GM04504 (cell line): ENCODE measurements at regions not wholly inside any gene's neighbourhood (a gene's known extent, or its start where the extent isn't known, plus 50 kb on each side); places are given as distances from the start of the nearest gene placed in this dataset.

ENCODE experiments used
- DNase-seq: peaks from one replicate; pipeline ENCODE4 v3.0.0-alpha.2; 2012; ENCODE audit warnings: low read depth

- DNase-seq, result no peak
Observed at GRCh38 chr1:18535391-18536210, 54.9 kb downstream of the KLHDC7A start.

DNA sequence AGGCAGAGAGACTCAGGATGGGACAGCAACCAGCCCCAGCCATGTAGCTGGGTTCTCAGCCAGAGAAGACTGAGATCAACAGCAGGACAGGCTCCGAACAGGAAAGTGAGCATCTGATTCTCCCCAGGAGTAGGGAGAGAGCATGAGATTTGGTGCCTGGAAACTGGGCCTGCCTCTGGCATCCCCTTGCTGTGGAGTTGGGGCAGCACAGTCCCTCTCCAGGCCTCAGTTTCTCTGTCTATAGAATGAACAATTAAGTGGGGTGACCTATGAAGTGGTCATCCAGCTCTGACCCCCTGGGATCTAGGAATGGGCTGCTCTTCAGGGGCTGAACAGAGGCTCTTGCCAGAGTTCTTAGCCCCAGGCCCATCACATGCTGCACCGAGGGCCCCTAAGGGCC is 55.6 kb downstream of the KLHDC7A start:
- DNase-seq, result no peak

DNA sequence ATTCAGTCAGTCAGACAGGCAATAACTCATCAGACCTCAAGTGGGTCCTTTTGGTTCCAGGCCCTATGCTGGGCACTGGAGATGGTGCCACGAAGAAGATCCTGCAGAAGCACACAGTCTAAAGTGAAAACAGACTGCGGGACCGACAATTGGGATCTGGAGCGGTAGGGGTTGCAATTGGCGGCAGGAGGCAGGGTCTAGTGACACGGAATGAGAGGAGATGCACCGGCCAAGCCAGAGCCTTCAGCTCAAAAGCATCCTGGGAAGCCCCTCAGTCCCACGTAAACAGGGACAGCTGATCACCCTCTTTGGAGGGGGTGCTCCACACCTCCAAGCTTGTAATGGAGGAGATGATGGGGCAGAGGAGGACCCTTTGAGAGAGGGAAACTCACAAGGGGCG is 56.2 kb downstream of the KLHDC7A start:
- DNase-seq, result no peak

DNA sequence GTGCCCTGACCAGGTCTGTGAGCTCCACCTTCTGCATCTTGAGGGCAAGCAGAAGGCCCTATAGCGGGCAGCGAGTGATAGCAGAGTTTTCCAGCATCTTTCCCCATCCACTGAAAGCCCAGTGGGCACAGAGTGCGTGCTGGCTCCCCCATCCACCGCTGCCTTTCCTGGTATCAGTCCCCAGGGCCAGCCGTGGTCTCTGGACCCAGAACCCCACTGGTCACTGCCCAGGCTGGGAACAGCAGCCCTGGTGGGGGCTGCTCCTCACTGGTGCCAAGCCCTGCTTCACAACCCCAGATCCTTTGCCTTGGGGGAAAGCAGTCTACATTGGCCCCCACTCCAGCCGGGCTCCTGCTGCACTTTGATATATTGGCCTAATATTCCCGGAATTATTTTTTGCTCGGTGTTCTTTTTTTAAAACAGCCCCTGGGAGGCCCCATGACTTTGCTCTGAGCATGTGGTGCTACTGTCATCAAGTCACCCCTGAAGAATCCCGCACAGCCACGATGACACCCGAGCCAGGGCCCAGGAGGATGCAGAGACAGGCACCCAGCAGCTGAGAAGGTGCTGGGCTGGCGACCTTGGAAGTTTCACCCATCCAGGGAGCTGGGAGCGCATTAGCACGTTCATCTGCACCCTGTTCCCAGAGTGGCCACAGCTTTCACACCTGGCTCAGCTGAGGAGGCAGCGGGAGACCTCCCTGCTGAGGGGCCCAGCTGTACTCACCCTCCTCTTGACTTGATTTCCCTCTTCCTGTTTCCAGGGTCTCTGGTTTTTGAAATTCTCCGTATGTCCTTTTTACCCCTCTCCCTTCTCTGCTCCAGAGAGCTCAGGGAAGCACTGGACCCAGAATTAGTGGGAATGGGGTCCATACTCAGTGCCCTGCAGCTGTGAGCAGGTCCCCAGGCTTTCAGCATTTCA is 56.9 kb downstream of the KLHDC7A start:
- DNase-seq, result no peak

DNA sequence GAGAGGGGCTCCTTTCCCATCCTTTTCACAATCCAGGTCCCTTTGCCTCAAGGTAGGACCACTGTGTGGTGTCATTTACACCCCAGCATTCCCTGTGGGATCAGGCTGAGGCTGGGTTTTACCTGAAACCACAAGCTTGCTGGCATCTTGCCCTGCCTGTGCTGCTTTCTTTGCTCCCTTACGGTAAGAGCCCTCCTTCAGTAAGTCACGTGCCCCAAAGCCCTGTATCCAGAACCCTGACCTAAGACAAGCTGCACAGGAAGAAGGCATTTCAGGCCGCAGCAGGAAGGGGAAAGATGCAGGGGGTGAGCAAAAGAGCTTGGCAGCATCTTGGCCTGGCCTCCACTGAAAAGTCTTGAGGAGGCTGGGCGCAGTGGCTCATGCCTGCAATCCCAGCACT is 58.4 kb downstream of the KLHDC7A start:
- no peak for DNase-seq

- DNase-seq, result no peak
Observed at GRCh38 chr1:18540136-18540765, 59.5 kb downstream of the KLHDC7A start.

- DNase-seq, result no peak
Observed at GRCh38 chr1:18541046-18541795, 60.5 kb downstream of the KLHDC7A start.

DNA sequence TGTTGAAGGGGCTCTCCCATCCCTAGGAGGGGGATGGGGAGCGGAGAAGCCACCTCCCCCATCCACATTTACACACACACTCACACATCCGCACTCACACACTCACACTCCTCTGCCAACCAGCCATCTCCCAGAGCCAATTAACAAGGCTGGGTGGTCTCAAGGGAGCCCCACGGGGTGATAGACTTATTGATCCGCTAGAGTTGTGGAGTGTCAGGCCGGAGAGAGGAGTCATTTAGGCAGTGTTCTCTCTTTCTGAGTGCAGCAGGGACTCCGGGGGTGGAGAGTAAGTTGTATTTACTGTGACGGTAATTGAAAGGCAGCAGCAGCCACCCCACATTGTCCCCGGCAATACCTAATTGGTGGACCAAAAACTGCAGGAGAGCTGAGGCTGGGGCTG is 61.6 kb downstream of the KLHDC7A start:
- no peak for DNase-seq

DNA sequence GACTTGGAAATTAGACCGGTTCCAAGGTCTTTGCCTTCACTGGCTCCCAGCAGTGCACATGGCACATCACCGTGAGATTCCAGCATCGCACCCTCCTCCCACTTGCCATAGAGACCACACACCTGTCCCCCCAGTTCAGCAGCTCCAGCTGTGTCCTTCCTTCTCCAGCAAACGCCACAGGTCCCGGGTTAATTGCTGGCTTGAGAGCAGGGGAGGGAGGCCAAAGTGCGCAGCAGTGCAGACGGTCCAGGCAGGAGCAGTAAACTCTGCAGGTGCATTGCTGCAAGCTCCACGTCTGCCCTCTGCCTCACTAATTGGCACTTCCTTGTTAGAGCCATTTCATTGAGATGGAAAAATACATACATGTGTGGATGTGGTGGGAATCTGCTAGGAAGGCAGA is 65.3 kb downstream of the KLHDC7A start:
- DNase-seq, result no peak

DNA sequence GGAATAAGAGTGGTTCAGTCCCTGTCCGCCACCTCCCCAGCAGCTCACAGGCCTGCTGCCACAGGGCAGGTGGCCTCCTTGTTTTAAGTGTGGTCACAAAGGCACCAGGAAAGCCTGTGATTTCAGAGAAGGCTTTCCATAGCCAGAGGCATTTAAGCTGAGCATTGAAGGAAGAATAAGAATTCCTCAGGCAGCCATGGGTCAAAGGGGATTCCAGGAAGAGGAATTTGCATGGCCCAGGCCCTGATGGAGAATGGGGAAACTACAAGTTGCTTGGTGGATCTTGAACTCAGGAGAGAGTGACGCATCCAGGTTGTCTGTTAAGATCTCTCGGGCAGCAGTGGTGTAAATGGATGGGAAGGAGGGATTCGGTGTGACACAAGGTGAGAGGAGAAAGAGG is 66.7 kb downstream of the KLHDC7A start:
- no peak for DNase-seq

GRCh38 chr1:18548643-18549042 is 67.9 kb downstream of the KLHDC7A start:
- no peak for DNase-seq

- DNase-seq, result no peak
Observed at GRCh38 chr1:18549106-18549505, 68.4 kb downstream of the KLHDC7A start.

GRCh38 chr1:18549906-18550305 is 69.2 kb downstream of the KLHDC7A start:
- DNase-seq, result no peak

GRCh38 chr1:18552631-18553030 is 71.9 kb downstream of the KLHDC7A start:
- no peak for DNase-seq

GRCh38 chr1:18553388-18553787 is 72.7 kb downstream of the KLHDC7A start:
- no peak for DNase-seq

DNA sequence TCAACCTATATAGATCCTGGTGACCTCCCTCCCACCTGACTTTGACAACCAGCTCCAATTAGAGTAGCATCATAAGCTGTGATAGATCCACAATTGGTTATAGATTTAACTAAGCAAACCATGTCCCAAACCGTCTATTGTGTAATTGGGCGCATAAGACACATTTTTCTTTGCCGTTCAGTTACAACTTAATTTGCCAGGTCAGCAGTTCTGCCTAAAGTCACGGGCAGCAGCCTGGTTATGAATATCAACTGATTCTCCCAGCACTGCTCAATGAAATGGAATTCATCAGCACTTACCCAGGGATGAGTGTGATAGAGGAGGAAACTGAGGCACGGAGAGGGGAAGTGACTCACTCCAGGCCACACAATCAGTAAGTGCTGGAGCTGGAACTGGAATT is 73.4 kb downstream of the KLHDC7A start:
- DNase-seq, result no peak

DNA sequence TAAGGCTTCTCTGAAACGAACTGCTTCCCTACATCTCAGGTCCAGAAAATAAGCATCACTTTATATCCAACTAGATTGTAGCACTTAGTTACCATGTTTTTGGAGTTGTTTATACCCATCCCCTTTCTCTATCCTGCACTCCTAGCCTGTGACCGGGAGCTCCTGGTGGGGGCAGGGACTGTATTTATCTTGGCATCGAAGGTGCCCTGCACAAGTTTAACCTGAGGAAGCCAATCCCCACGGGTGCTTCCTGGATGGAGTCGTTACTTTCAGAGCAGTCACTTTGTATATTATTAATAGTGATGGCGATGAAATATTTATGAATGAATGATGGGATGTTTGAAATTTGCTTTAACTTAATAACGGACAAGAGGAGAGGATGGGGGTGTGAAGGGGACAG is 73.9 kb downstream of the KLHDC7A start:
- no peak for DNase-seq

DNA sequence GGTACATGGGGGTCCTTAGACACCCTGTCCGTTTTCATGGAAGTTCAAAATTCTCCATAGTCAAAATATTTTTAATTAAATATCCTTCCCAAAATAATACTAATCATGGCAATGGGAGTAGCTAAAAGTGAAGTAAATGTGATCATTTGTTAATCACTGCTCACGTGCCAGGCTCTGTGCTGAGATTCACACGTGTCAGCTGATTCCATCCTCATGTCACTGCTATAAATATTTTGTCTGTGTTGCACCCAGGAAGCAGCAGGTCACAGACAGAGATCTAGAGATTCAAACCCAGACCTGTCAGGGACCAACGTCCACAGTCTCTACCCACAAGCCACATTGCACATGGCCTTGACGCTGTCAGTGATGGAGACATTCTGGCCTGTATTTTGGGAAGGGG is 74.3 kb downstream of the KLHDC7A start:
- DNase-seq, result no peak

GRCh38 chr1:18556364-18556763 is 74.3 kb upstream of the PAX7 start:
- DNase-seq, result peak; percentile 3

- DNase-seq, result no peak
Observed at GRCh38 chr1:18557621-18558465, 72.8 kb upstream of the PAX7 start.

DNA sequence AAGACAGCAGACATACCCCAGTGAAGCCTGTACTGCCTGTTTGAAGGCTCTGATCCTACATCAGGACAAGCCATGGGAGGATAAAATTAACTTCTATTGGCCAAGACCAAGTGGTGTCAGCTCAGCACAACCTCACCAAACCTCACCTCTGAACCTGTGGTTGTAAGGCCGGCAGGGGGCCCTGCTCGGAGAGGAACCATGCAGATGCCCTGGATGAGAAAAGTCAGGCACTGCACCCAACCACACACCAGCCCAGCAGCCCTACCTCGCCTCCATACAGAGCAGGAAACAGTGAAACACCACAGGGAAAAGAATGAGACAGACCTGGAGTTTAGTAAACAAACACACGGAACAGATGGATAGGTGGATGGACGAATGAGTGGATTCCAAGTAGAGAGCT is 70.0 kb upstream of the PAX7 start:
- no peak for DNase-seq
